Fibroblast of pulmonary artery (primary cell): ENCODE measurements at regions not wholly inside any gene's neighbourhood (a gene's known extent, or its start where the extent isn't known, plus 50 kb on each side); places are given as distances from the start of the nearest gene placed in this dataset.

Experiments
- DNase-seq: peaks from one replicate; pipeline ENCODE4 v3.0.0-alpha.2; 2010; ENCODE audit warnings: low read depth
- H3K4me3 ChIP-seq: replicated peaks from 2 replicates; pipeline ENCODE4 v1.5.1; 2011; ENCODE audit warnings: low read depth, mild to moderate bottlenecking, control low read depth, low read length, moderate library complexity
- CTCF ChIP-seq: IDR thresholded peaks from 2 replicates; pipeline ENCODE4 v1.5.1; 2011; ENCODE audit warnings: mild to moderate bottlenecking, control low read depth, low read length, inconsistent platforms; ENCODE audit errors: missing control alignments

- no peak overlapping the region for H3K4me3 ChIP-seq
- TF ChIP-seq CTCF: no peak
- no peak for DNase-seq
These were observed 308.3 kb upstream of the AJAP1 start for GRCh38 chr1:4346131-4346530.

GRCh38 chr1:4351453-4351852, 303.0 kb upstream of the AJAP1 start:
- H3K4me3 ChIP-seq: no peak overlapping the region
- no peak for TF ChIP-seq CTCF
- no peak for DNase-seq

GRCh38 chr1:4353090-4353856, 301.1 kb upstream of the AJAP1 start:
- no peak for DNase-seq
- TF ChIP-seq CTCF: no peak
- no peak overlapping the region for H3K4me3 ChIP-seq

- H3K4me3 ChIP-seq: no peak overlapping the region
- TF ChIP-seq CTCF: no peak
- DNase-seq: no peak
These were observed 298.6 kb upstream of the AJAP1 start for GRCh38 chr1:4355839-4356238.

GRCh38 chr1:4362314-4363044, 291.9 kb upstream of the AJAP1 start:
- DNase-seq: no peak
- H3K4me3 ChIP-seq: no peak overlapping the region
- TF ChIP-seq CTCF: no peak

GRCh38 chr1:4366091-4366490, 288.3 kb upstream of the AJAP1 start:
- no peak for TF ChIP-seq CTCF
- no peak for DNase-seq
- no peak overlapping the region for H3K4me3 ChIP-seq
